GM18505 (cell line): ENCODE measurements at regions not wholly inside any gene's neighbourhood (a gene's known extent, or its start where the extent isn't known, plus 50 kb on each side); places are given as distances from the start of the nearest gene placed in this dataset.

Experiments
- ATAC-seq: cut with Tn5 transposase; IDR thresholded peaks from one replicate; pipeline ENCODE4 v1.9.1; 2021; ENCODE audit not compliant: unreplicated experiment
- POLR2A ChIP-seq: IDR thresholded peaks from 4 replicates; pipeline ENCODE4 v1.6.1; 2011; ENCODE audit warnings: borderline replicate concordance; ENCODE audit not compliant: insufficient read depth, insufficient read length; ENCODE audit errors: extremely low read depth

GRCh38 chr9:1492156-1492555 is 442.0 kb downstream of the DMRT2 start:
- TF ChIP-seq POLR2A = no peak
- ATAC-seq = no peak

DNA sequence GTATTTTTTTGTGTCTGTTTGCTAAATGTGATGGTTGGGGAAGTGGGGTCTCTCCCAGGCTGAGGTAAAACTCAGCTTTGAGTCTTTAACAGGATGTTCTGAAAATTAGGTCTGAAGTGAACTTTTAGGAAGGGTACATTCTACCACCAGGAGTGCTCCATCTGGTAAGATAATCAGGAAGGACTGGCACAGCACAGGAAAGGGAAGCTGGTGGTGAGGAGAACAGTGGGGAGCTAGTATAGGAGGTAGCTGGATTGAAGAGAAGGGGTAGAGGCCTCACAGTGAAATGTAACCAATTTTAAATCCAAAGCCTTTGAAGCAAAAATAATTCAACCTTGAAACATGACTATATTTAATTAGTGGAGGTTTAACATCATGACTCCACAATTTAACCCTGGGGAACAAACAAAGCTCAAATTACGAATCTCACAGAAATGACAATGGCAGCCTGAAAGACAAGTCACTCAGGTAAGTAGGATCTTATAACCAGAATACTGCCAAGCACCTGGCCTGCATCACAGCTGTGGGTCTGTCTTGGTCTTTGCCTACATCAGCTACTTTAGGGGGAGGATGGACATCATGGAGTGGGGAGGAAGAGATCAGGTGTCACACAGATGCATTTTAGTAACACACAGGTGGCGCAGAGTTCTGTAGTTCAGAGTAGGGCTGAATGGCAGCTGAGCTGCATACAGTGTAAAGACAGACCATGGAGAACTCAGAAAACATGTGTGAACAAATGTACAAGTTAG is 445.3 kb downstream of the DMRT2 start:
- no peak for ATAC-seq
- no peak for TF ChIP-seq POLR2A

DNA sequence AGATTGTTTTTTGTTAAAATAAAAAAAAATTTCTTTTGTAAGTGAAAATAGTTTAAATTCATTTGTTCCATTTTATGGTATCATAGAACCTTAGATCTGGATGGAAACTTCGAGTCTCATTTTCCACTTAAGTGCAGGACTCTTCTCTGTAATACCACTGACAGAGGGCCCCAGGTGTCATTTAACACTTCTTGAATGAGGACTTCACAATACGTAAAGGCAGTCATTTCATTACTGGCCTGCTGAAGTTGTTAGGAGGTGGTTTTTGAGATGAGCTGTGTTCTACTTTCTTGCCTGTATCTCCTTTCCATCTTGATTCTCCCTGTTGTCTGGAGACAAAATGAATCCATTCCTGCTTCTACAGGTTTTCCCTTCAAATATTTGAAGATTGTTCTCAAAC is 455.3 kb downstream of the DMRT2 start:
- TF ChIP-seq POLR2A = no peak
- ATAC-seq = no peak

DNA sequence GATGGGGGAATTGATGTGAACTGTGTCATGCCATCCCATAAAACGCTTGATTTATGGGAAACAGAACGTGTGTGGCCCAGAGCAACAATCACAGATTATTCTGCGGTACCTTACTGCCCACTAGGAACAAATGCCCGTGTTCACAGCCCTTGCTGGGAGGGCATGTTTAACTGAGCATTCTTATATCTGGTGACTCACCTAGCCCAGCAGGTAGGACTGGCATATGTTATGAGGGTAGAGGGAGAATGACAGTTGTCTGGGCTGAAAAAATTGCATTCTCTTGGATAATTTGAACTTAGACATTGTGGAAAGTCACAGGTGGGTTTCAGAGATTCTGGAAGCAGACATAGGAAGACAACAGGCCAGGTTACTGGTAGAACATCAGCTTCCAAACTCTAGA is 460.6 kb downstream of the DMRT2 start:
- no peak for TF ChIP-seq POLR2A
- no peak for ATAC-seq

DNA sequence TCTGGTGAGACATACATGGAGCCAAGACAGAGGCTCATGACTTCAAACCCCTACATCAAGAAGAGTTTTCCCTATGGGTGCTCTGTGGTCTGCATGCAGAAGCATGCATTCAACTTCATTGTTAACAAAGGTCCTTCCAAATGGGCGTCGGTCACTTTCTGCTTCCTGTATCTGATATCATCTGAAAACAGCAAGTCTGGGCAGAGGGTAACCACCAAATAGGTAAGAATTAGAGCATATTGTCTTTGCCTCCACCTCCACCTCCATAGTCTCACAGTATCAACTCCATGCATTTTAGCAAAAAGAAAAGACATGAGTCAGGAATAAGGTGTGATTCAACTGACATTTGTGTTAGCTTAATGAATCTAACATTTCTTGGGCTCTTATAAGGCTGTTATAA is 462.9 kb downstream of the DMRT2 start:
- no peak for ATAC-seq
- TF ChIP-seq POLR2A = no peak

GRCh38 chr9:1514250-1514649 is 464.1 kb downstream of the DMRT2 start:
- no peak for TF ChIP-seq POLR2A
- ATAC-seq = no peak

GRCh38 chr9:1514776-1515363 is 464.7 kb downstream of the DMRT2 start:
- TF ChIP-seq POLR2A = no peak
- ATAC-seq = no peak

DNA sequence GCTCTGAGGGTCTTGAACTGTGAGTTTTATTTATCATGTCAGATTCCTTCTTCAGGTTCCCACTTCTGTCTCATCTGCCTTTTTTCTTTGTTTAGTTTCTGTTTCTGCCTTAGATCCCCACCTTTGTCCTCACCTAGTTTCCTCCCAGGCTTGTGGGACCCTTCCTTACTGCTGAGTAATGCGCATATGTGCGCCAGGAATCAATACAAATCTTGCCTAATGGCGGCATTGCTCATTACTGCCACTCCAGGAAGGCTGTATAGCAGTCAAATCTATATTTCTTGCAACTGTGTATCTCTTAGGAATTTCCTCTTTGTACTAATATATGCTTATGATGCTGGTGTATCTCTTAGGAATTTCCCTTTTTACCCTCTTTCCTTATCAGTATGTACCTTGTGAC is 465.4 kb downstream of the DMRT2 start:
- ATAC-seq = no peak
- TF ChIP-seq POLR2A = no peak

DNA sequence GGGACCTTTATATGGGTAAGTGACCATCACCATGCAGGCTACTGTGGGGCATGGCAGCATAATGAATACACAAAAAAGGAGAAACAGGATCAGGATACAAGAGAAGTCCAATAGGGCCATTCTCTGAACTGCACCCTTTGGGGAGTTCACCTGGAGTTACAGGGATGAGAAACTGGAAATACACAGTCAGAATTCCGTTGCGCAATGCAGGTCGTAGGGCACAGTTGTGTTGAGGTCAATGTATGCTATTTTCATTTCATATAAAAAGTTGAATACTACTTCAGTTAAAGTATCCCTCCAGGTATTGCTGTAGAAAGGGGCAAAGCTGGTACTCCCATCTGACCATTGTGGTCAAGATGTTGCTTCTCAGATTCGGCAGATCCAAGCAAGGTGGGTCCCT is 471.4 kb downstream of the DMRT2 start:
- no peak for ATAC-seq
- TF ChIP-seq POLR2A = no peak

GRCh38 chr9:1522219-1522767 is 472.1 kb downstream of the DMRT2 start:
- TF ChIP-seq POLR2A = no peak
- no peak for ATAC-seq

DNA sequence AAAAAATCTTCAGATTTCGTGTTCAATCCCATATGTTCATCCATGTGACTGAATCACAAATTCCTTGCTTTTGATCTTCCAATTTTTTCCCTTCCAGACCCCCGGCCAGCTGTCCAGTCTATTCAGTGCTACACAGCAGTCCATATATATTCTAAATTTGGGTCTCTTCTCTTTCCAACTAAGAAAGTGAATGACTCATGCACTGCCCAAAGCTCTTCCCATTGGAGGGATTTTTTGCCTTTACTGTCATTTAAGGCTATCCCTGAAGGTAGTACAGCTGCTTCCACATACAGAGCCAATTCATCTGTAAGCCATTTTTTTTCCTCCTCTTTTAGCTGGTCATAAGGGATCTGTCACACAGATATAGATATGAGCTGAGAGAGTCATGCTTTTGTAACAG is 478.3 kb downstream of the DMRT2 start:
- ATAC-seq = no peak
- TF ChIP-seq POLR2A = no peak

GRCh38 chr9:1530696-1531095 is 480.5 kb downstream of the DMRT2 start:
- ATAC-seq = no peak
- TF ChIP-seq POLR2A = no peak

GRCh38 chr9:1531424-1531823 is 481.3 kb downstream of the DMRT2 start:
- no peak for ATAC-seq
- no peak for TF ChIP-seq POLR2A

DNA sequence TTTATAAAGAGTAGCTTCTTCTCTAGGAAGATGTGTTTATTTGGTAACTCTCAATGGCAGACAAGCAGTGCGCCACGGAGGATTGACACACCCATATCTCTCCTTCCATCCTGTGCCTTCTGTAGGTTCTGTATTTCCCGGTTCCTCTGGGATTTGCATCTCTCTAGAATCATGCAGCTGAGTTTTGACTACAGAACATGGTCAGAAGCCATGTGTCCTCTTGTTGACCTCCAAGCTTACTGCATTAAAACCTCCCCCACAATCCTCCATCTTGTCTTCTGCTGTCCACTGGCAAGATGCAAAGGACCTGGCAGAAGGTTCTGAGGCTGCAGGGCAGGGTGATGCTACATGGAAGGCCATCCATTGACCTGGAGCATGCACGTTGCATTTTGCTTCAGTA is 482.0 kb downstream of the DMRT2 start:
- no peak for TF ChIP-seq POLR2A

More for the DNA sequence above, 482.0 kb downstream of the DMRT2 start:
- ATAC-seq = no peak
